ENCODE measurements at regions not wholly inside any gene's neighbourhood (a gene's known extent, or its start where the extent isn't known, plus 50 kb on each side); places are given as distances from the start of the nearest gene placed in this dataset.

DNA sequence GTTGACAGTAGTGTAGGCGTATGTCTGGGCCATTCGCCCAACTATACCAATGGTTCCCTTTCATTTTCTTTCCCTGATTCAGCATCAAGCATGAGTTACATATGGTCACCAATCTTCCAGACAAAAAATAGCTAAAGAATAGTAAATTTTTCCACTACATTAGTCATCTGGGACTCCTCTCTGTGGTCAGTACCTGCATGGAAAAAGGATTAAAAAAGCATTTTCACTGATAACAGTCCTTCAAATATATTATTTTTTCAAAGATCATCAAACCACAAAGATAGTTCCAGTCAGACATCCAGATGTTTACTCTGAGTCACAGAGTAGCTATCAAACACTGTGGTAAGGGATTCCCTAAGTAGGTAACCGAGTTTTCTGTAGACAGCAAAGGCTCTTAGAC lies 302.6 kb upstream of the SEMA3D start:
- no peak overlapping the region for H3K4me2 ChIP-seq (ENCODE audit: insufficient read depth in 1 of 2, low read depth in 2 of 2, low read length in 2 of 2)
- 84% methylated on average over 3 of the region's 3 CpGs; no CpG with 5 or more reads in 1 of the 2 experiments for WGBS, 2 experiments (ENCODE audit: extremely low coverage in 1 of 2, insufficient coverage in 1 of 2, insufficient read length in 1 of 2, insufficient replicate concordance in 2 of 2, low coverage in 1 of 2, low lambda C conversion rate in 2 of 2, missing lambda C conversion rate in 1 of 2)
- no peak for FAIRE-seq
- no peaks in the 10 kb centered on the region for H3K27me3 ChIP-seq (replicated peaks in 1 of 4; ENCODE audit: control insufficient read depth in 3 of 4, extremely low read depth in 1 of 4, insufficient read depth in 3 of 4, low read length in 3 of 4)
- ChIA-PET CTCF (ENCODE audit: partially characterized antibody) (interaction anchor here (0.6 to 1.2 kb wide), 2 partner anchors 65 to 1196 kb away, joined by 3 read pairs; no protein-coding TSS in a partner anchor), POLR2A (ENCODE audit: partially characterized antibody) (no interaction called here)
- no peak overlapping the region for H4K5ac ChIP-seq (ENCODE audit: insufficient read length, low read depth, low read length)
- no peaks in the 10 kb centered on the region for H4K20me1 ChIP-seq (replicated peaks in 1 of 2; ENCODE audit: control insufficient read depth in 1 of 2, insufficient read depth in 2 of 2, low read length in 2 of 2)
- no peaks in the 10 kb centered on the region for H3K36me3 ChIP-seq (ENCODE audit: control insufficient read depth in 2 of 4, insufficient read depth in 4 of 4, low read length in 3 of 4)
- no peaks in the 10 kb centered on the region for H3K9me3 ChIP-seq (ENCODE audit: insufficient read depth in 2 of 2, low read depth in 1 of 2, low read length in 1 of 2)
- no peak overlapping the region for H4K91ac ChIP-seq (replicated peaks; ENCODE audit: insufficient read length, low read length)
- H2AK5ac ChIP-seq (ENCODE audit: low read depth, low read length): no peak overlapping the region
- H3K79me2 ChIP-seq (ENCODE audit: control insufficient read depth in 1 of 2, insufficient read depth in 2 of 2, low read length in 2 of 2): no peaks in the 10 kb centered on the region
- H4K8ac ChIP-seq (ENCODE audit: extremely low read depth, insufficient read depth, low read length): no peak overlapping the region
- no peak overlapping the region for H2BK15ac ChIP-seq (ENCODE audit: low read length)
- H2BK12ac ChIP-seq (ENCODE audit: low read depth, low read length): no peak overlapping the region
- no peak overlapping the region for H3K27ac ChIP-seq (ENCODE audit: low read depth, low read length)
- no peak for DNase-seq (ENCODE audit: low read depth in 1 of 2, low spot score in 2 of 2)
- no peak overlapping the region for H3K9ac ChIP-seq (replicated peaks in 1 of 4; ENCODE audit: extremely low read depth in 1 of 4, low read depth in 3 of 4, low read length in 3 of 4)
- H2BK5ac ChIP-seq (ENCODE audit: low read depth, low read length): no peak overlapping the region
- no peak overlapping the region for H2AFZ ChIP-seq (ENCODE audit: low read length)
- no peaks in the 10 kb centered on the region for H3K79me1 ChIP-seq (ENCODE audit: low read depth, low read length)
- no peak overlapping the region for H3K23ac ChIP-seq (ENCODE audit: insufficient read length)
- H3K14ac ChIP-seq (ENCODE audit: insufficient read length): no peak overlapping the region
- no peak for TF ChIP-seq SIN3A (conservative IDR thresholded peaks at IDR 0.05 in 1 of 2, IDR thresholded peaks at IDR 0.05 in 1 of 2; ENCODE audit: low read depth in 1 of 2, low read length in 2 of 2)
- TF ChIP-seq CHD1 (IDR thresholded peaks at IDR 0.05; ENCODE audit: low read depth, low read length): no peak
- no peak for TF ChIP-seq CTBP2 (IDR thresholded peaks at IDR 0.05; ENCODE audit: borderline replicate concordance, insufficient read depth, insufficient read length, low read length)
- TF ChIP-seq BRCA1 (IDR thresholded peaks at IDR 0.05; ENCODE audit: low read depth, low read length): no peak
- TF ChIP-seq E2F6 (IDR thresholded peaks at IDR 0.05): no peak
- no peak for TF ChIP-seq ZNF274 (IDR thresholded peaks at IDR 0.05; ENCODE audit: borderline replicate concordance, extremely low read depth, low read length)
- TF ChIP-seq JUND (IDR thresholded peaks at IDR 0.05; ENCODE audit: low read length): no peak
- TF ChIP-seq TBP (IDR thresholded peaks at IDR 0.05; ENCODE audit: low read depth, low read length): no peak
- TF ChIP-seq RAD21 (IDR thresholded peaks at IDR 0.05 in 1 of 2, conservative IDR thresholded peaks at IDR 0.05 in 1 of 2; ENCODE audit: low read depth in 2 of 2, low read length in 2 of 2): no peak
- no peak for TF ChIP-seq RFX5 (IDR thresholded peaks at IDR 0.05; ENCODE audit: borderline replicate concordance, low read depth, low read length)
- no peak for TF ChIP-seq CHD2 (IDR thresholded peaks at IDR 0.05; ENCODE audit: low read length)
- H2BK20ac ChIP-seq (ENCODE audit: low read length): no peak overlapping the region
- H2BK120ac ChIP-seq (replicated peaks; ENCODE audit: low read depth, low read length): no peak overlapping the region
- no peaks in the 10 kb centered on the region for H3K4me1 ChIP-seq (replicated peaks in 1 of 4; ENCODE audit: control insufficient read depth in 3 of 4, insufficient read depth in 4 of 4, low read length in 3 of 4)
- no peak overlapping the region for H3K18ac ChIP-seq (ENCODE audit: extremely low read depth, low read length)
- H3K23me2 ChIP-seq (ENCODE audit: low read depth, low read length): no peaks in the 10 kb centered on the region
- no peak overlapping the region for H3K4me3 ChIP-seq (ENCODE audit: extremely low read depth in 1 of 4, insufficient read depth in 2 of 4, low read depth in 3 of 4, low read length in 4 of 4)
- no peak overlapping the region for H3K4ac ChIP-seq (replicated peaks; ENCODE audit: insufficient read length, low read depth, low read length)
- no peak overlapping the region for H3K56ac ChIP-seq (replicated peaks; ENCODE audit: insufficient read length, low read depth, low read length)

All from H1 (cell line).